ENCODE measurements at regions not wholly inside any gene's neighbourhood (a gene's known extent, or its start where the extent isn't known, plus 50 kb on each side); places are given as distances from the start of the nearest gene placed in this dataset.

GRCh38 chrX:122552286-122552800, 631.7 kb upstream of the GRIA3 start:
- no peak overlapping the region for H3K4me3 ChIP-seq (ENCODE audit: low read depth, low read length)
- no peak for TF ChIP-seq CTCF (IDR thresholded peaks at IDR 0.05; ENCODE audit: insufficient read depth, low read length, severe bottlenecking)
- DNase-seq (ENCODE audit: low read depth) (peak; percentile 38), FAIRE-seq (no peak)
- H3K36me3 ChIP-seq (ENCODE audit: control insufficient read depth, insufficient read depth, low read length): no peaks in the 10 kb centered on the region
- H3K27me3 ChIP-seq (ENCODE audit: control insufficient read depth, insufficient read depth, low read length): no peaks in the 10 kb centered on the region

GRCh38 chrX:122555925-122556324, 628.2 kb upstream of the GRIA3 start:
- no peak overlapping the region for H3K4me3 ChIP-seq (ENCODE audit: low read depth, low read length)
- no peak for FAIRE-seq
- H3K36me3 ChIP-seq (ENCODE audit: control insufficient read depth, insufficient read depth, low read length): no peaks in the 10 kb centered on the region
- no peak for TF ChIP-seq CTCF (IDR thresholded peaks at IDR 0.05; ENCODE audit: insufficient read depth, low read length, severe bottlenecking)
- no peaks in the 10 kb centered on the region for H3K27me3 ChIP-seq (ENCODE audit: control insufficient read depth, insufficient read depth, low read length)
- no peak for DNase-seq (ENCODE audit: low read depth)

GRCh38 chrX:122565952-122566351, 618.1 kb upstream of the GRIA3 start:
- peak; percentile 91 for DNase-seq (ENCODE audit: low read depth)
- Histone ChIP-seq H3K4me3 (ENCODE audit: low read depth, low read length) (no peak overlapping the region), H3K27me3 (ENCODE audit: control insufficient read depth, insufficient read depth, low read length) (no peaks in the 10 kb centered on the region), H3K36me3 (ENCODE audit: control insufficient read depth, insufficient read depth, low read length) (no peaks in the 10 kb centered on the region)
- TF ChIP-seq CTCF (IDR thresholded peaks at IDR 0.05; ENCODE audit: insufficient read depth, low read length, severe bottlenecking): no peak
- FAIRE-seq: no peak

GRCh38 chrX:122566401-122566800, 617.7 kb upstream of the GRIA3 start:
- no peak for TF ChIP-seq CTCF (IDR thresholded peaks at IDR 0.05; ENCODE audit: insufficient read depth, low read length, severe bottlenecking)
- H3K4me3 ChIP-seq (ENCODE audit: low read depth, low read length): no peak overlapping the region
- FAIRE-seq (no peak), DNase-seq (ENCODE audit: low read depth) (no peak)
- H3K27me3 ChIP-seq (ENCODE audit: control insufficient read depth, insufficient read depth, low read length): no peaks in the 10 kb centered on the region
- no peaks in the 10 kb centered on the region for H3K36me3 ChIP-seq (ENCODE audit: control insufficient read depth, insufficient read depth, low read length)

- FAIRE-seq (no peak), DNase-seq (ENCODE audit: low read depth) (no peak)
- no peak for TF ChIP-seq CTCF (IDR thresholded peaks at IDR 0.05; ENCODE audit: insufficient read depth, low read length, severe bottlenecking)
- Histone ChIP-seq H3K27me3 (ENCODE audit: control insufficient read depth, insufficient read depth, low read length) (no peaks in the 10 kb centered on the region), H3K4me3 (ENCODE audit: low read depth, low read length) (no peak overlapping the region), H3K36me3 (ENCODE audit: control insufficient read depth, insufficient read depth, low read length) (no peaks in the 10 kb centered on the region)
These were observed 616.2 kb upstream of the GRIA3 start for GRCh38 chrX:122567911-122568310.

GRCh38 chrX:122572461-122572860, 611.6 kb upstream of the GRIA3 start:
- Histone ChIP-seq H3K27me3 (ENCODE audit: control insufficient read depth, insufficient read depth, low read length) (no peaks in the 10 kb centered on the region), H3K4me3 (ENCODE audit: low read depth, low read length) (no peak overlapping the region), H3K36me3 (ENCODE audit: control insufficient read depth, insufficient read depth, low read length) (no peaks in the 10 kb centered on the region)
- FAIRE-seq (no peak), DNase-seq (ENCODE audit: low read depth) (peak; percentile 25)
- TF ChIP-seq CTCF (IDR thresholded peaks at IDR 0.05; ENCODE audit: insufficient read depth, low read length, severe bottlenecking): no peak
